NAMALWA (cell line): ENCODE measurements at regions not wholly inside any gene's neighbourhood (a gene's known extent, or its start where the extent isn't known, plus 50 kb on each side); places are given as distances from the start of the nearest gene placed in this dataset.
"Not testable (repeated sequence)": the region's sequence is repeated elsewhere in the genome, so short reads cannot be mapped to it uniquely, and the experiment has no call there.

Experiments
- DNase-seq: peaks from one replicate; pipeline ENCODE4 v3.0.0-alpha.2; 2015; ENCODE audit warnings: low spot score

GRCh38 chr5:125863579-125863978 lies 559.6 kb upstream of the GRAMD2B start:
- DNase-seq: no peak

- no peak for DNase-seq
Observed at GRCh38 chr5:125865166-125865815, 557.9 kb upstream of the GRAMD2B start.

DNA sequence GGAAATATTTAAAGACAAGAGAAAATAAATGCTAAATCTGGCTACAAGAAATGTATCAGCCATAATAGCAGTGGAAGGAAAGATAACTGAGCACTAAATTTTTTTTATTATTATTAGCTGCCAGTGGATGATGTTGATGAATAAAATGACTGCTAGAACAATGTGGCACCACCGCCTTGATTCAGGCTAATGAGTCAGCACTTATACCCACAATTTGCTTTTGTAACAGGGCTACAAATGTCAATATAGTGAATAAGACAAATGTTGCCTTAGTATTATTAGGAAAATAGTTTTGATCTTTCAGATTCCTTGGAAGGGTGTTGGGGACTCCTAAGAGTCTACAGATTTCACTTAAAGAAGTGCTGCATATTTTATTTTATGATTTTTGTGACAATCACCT lies 555.2 kb upstream of the GRAMD2B start:
- DNase-seq: no peak

- no peak for DNase-seq
Observed at GRCh38 chr5:125870256-125870655, 553.0 kb upstream of the GRAMD2B start.

DNA sequence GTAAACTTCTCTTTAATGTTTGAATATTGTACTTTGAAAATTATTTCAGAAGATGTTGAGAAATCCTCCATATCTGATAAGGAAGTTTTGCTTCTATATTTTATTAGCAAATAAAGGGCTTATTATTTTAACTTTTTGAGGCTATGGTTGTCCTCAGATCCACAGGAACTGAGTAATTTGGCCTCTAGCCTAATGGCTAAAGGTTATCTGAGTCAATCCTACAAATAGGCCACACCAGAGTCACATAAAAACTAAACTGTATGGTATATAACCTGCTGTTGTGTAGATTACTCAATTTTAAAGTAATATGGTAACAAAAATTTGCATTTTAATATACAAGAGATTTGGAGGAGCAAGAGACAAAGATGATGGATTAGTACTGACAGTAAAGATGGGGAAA lies 549.2 kb upstream of the GRAMD2B start:
- DNase-seq: no peak

GRCh38 chr5:125874717-125875116 lies 548.5 kb upstream of the GRAMD2B start:
- DNase-seq: peak; percentile 19

GRCh38 chr5:125877248-125877647 lies 546.0 kb upstream of the GRAMD2B start:
- DNase-seq: no peak

DNA sequence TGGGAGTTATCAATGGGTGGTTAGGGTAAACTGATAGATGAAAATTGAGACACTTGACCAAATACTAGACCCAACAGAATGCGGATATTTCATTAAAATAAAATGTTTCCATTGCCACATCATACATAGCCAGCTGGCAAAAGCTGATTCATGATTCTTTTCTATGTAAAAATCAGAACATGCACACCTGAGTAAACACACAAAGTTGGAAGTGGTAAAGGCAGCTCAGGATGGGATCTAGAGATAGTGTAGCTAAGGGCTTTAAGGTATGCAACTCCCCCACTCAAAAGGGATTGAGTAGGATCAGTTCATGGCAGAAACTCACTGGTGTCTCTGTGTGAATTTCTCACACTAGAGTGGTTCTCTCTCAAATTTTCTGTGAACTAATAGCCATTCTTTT lies 541.1 kb upstream of the GRAMD2B start:
- no peak for DNase-seq

DNA sequence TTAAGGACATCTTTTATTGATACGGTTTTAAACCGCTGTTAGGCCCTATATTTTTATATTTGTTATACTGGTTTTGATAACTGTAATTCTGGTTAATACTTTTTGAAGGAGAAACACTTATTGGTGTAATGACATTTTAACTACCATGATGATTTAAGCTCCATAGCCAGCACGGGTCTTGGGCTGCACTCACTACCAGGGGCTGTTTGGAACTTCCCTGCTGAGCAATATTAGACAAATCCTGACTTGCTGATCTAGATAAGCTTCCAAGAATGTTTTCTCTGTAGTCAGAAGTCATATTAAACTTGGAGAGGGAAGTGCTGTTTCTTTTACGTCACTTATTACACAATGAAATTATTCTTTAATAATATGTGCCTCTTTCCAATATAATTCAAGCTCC lies 540.0 kb upstream of the GRAMD2B start:
- no peak for DNase-seq

DNA sequence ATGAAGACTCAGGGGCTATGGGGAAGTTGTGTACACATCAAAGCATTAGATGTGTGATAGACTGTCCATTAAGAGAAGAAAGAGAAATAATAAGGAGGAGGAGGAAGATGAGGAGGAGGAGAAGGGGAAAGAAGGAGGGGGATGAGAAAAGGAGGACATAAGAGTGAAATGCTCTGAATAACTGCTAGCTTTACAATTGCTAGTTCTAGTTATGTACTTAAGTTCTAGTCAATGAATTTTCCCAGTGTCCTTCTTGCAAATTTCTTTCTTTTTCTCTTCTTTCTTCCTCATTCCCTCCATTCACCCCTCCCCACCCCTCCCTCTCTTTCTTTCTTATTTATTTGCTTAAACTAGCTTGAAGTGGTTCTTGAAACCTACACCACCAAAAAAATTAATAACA lies 534.9 kb upstream of the GRAMD2B start:
- no peak for DNase-seq

DNA sequence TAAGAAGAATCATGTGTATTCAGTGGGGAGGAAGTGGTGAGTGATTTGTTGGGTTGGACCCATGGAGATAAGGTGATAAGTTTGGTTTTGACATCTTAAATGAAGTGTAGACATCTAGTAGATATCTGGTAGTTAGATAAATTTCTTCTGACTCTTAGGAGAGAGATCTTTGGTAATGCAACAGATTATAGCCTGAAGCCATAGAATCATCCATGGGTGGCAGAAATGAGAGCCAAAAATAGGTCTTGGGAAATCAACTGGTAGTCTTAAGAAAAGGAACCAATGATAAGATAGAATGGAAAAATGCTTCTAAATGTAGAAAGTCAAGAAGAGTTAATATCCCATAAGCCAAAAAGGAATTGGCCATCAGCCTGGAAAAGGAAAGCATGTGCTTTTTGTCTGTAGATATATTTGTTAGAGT lies 532.7 kb upstream of the GRAMD2B start:
- DNase-seq: no peak

GRCh38 chr5:125891061-125891725 lies 532.0 kb upstream of the GRAMD2B start:
- DNase-seq: no peak

- no peak for DNase-seq
Observed at GRCh38 chr5:125894383-125894782, 528.8 kb upstream of the GRAMD2B start.

DNA sequence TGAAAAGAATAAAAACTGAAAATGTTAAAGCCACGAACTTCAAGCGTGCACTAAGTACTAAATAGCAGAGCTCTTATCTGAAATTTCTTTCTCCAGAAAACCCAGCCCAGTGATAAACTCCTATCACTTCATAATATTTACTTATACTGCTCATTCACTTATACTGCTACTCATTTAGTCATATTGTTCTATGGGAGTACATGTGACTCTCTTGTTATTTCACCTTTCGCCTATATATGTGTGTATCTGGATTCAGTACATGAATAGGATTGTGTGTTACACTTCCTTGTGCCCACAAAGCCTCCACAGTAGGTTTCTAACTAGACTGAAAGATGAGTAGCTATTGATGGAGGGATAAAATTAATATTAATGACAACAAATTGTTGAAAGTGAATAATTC lies 526.8 kb upstream of the GRAMD2B start:
- DNase-seq: no peak

- no peak for DNase-seq
Observed at GRCh38 chr5:125897089-125897488, 526.1 kb upstream of the GRAMD2B start.

- no peak for DNase-seq
Observed at GRCh38 chr5:125898851-125899405, 524.3 kb upstream of the GRAMD2B start.

DNA sequence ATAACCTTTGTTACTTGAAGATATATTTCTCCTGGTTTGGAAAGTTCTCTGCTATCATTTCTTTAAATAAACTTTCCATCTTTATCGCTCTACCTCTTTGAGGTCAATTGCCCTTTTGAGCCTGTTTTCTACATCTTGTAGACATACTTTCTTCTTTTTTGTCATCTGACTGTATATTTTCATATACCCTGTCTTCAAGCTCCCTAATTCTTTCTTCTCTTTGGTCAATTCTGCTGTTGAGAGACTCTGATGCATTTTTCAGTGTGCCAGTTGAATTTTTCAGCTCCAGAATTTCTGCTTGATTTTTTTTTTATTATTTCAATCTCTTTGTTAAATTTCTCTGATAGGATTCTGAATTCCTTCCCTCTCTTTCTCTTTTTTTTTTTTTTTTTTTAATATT lies 511.2 kb upstream of the GRAMD2B start:
- DNase-seq: no peak

DNA sequence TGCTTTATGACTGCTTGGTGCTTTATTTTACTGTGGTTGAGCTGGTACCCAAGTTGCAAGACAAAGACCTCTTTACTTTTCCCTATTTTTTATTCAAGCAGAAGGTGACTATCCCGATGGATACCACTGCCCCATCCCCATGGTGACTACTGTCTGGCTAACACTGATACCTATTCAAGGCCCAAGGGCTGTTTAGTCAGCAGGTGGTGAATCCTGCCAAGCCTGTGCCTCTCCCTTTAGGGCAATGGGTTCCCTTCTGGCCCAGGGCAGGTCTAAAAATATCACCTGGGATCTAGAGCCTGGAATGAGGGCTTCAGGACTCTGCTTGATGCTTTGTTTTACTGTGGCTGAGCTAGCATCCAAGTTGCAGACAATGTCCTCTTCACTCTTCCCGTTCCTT lies 510.0 kb upstream of the GRAMD2B start:
- no peak for DNase-seq

- no peak for DNase-seq
Observed at GRCh38 chr5:125914471-125914870, 508.7 kb upstream of the GRAMD2B start.

GRCh38 chr5:125923958-125924357 lies 499.3 kb upstream of the GRAMD2B start:
- not testable (repeated sequence) for DNase-seq

GRCh38 chr5:125926172-125926571 lies 497.0 kb upstream of the GRAMD2B start:
- DNase-seq: no peak

DNA sequence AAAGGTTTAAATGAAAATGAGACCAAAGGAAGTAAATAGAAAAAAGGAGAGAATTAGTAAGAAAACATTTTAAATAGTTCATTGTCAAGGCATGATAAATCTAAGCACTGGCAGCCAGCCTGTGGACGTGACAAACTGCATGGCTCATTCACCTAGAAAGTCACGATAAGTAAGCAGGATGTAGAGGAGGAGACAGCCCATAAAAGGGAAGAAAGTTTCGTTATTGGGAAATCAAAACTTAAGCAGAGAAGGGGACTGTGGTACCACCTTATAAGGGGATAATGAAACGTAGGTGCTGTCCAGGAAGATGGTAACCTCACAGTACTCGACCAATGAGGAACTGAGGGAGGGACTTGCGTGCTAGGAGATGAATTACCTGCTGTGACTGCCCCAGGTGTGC lies 494.5 kb upstream of the GRAMD2B start:
- peak; percentile 1 for DNase-seq

DNA sequence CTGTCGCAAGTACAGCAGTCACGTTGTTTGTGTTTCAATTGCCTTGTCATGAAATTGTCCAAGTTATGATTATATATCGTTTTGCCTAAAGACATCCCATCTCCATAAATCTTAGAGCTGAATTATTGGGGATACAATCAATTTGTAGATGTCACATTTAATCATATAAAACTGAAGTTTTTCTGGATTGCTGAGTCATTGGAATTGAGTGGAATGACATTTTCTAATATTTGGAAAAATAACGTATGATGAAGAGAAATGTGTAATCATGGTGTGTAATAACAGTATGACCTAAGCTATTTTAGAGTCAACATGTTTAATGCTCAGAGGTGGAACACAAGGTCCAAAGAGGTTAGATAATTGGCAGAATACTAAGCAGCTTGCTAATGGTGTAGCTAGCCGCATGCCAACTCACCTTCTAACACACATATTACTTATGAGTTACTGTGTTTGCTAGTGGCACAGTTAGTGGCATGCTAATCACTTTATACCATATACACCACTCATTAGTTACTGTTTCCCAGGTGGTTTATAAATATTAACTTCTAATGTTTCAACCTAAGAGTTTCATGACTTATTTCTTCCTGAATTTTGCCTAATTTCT lies 473.1 kb upstream of the GRAMD2B start:
- DNase-seq: no peak
